Loucy (cell line): ENCODE measurements at regions not wholly inside any gene's neighbourhood (a gene's known extent, or its start where the extent isn't known, plus 50 kb on each side); places are given as distances from the start of the nearest gene placed in this dataset.

Experiments used
- CTCF ChIP-seq: fragments of 200-600 bp; sonication (generic); conservative IDR thresholded peaks from 2 replicates; pipeline ENCODE4 v1.5.1; 2014; ENCODE audit warnings: mild to moderate bottlenecking, antibody characterized with exemption, low read length
- EZH2phosphoT487 ChIP-seq: fragments of 200-600 bp; IDR thresholded peaks from 2 replicates; pipeline ENCODE4 v1.6.1; 2018; ENCODE audit warnings: antibody characterized with exemption, mild to moderate bottlenecking, moderate library complexity, borderline replicate concordance

GRCh38 chr7:108770981-108771745, 201.5 kb downstream of the DNAJB9 start:
- TF ChIP-seq CTCF, result no peak
- TF ChIP-seq EZH2phosphoT487, result no peak
